Body of pancreas (tissue), 4 donors: ENCODE measurements at regions not wholly inside any gene's neighbourhood (a gene's known extent, or its start where the extent isn't known, plus 50 kb on each side); places are given as distances from the start of the nearest gene placed in this dataset.

Experiments
- POLR2A ChIP-seq, 3 donors: fragments of 450-650 bp; IDR thresholded peaks; one replicate each; pipeline ENCODE4 v1.6.1; 2016; ENCODE audit warnings: antibody characterized with exemption in 3 of 3, mild to moderate bottlenecking in 2 of 3
- TF ChIP-seq, protein P1 (sequence below), 7 experiments: fragments of 450-650 bp in 4 of 7; fragments of 200-600 bp in 3 of 7; sonication (generic) in 3 of 7; IDR thresholded peaks; one replicate each; pipeline ENCODE4 v1.5.1; 2016 to 2019; ENCODE audit warnings: antibody characterized with exemption in 7 of 7

DNA sequence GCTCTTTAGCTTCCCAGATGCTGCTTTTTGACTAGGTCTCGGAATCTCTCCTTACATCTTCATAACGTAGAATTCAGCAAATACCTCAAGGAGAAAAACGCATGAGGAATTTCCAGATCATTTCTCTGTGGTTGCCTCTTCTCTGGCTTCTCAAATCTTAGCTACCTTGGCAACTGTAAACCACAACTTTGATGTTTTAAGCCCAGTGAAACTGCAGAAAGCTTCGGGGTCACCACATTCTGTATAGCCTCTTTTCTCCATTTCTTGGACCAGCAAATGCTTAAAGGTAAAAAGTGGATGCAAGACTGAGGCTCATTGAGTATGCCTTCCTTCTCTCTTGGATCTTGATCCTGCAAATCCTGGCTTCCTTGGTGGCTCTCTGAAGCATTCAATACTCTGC is 125.5 kb upstream of the FBXL4 start:
- TF ChIP-seq, protein P1, sequence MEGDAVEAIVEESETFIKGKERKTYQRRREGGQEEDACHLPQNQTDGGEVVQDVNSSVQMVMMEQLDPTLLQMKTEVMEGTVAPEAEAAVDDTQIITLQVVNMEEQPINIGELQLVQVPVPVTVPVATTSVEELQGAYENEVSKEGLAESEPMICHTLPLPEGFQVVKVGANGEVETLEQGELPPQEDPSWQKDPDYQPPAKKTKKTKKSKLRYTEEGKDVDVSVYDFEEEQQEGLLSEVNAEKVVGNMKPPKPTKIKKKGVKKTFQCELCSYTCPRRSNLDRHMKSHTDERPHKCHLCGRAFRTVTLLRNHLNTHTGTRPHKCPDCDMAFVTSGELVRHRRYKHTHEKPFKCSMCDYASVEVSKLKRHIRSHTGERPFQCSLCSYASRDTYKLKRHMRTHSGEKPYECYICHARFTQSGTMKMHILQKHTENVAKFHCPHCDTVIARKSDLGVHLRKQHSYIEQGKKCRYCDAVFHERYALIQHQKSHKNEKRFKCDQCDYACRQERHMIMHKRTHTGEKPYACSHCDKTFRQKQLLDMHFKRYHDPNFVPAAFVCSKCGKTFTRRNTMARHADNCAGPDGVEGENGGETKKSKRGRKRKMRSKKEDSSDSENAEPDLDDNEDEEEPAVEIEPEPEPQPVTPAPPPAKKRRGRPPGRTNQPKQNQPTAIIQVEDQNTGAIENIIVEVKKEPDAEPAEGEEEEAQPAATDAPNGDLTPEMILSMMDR (IDR thresholded peaks at IDR 0.05) = no peak
- TF ChIP-seq POLR2A (IDR thresholded peaks at IDR 0.05) = no peak
